H1 (cell line): ENCODE measurements at regions not wholly inside any gene's neighbourhood (a gene's known extent, or its start where the extent isn't known, plus 50 kb on each side); places are given as distances from the start of the nearest gene placed in this dataset.

Source experiments
- CTCF ChIA-PET: fragments of 300-600 bp; sonication (Branson Sonifier 250); formaldehyde crosslinking; loops from one replicate; lab custom pipeline; 2021; ENCODE audit not compliant: partially characterized antibody; lab: Charles Lee
- POLR2A ChIA-PET: fragments of 300-600 bp; sonication (Branson Sonifier 250); formaldehyde crosslinking; loops from one replicate; lab custom pipeline; 2021; ENCODE audit warnings: inconsistent platforms; ENCODE audit not compliant: partially characterized antibody; lab: Charles Lee
- DNase-seq, 2 experiments: peaks; one replicate each; pipeline versions ENCODE4 v3.0.0 to v3.0.0-alpha.2; 2010 to 2022; ENCODE audit warnings: low spot score in 2 of 2, low read depth in 1 of 2, mixed read lengths in 1 of 2
- FAIRE-seq: peaks from 2 replicates; lab custom pipeline; 2011; peaks lifted over from hg19 to GRCh38; lab: Jason Lieb, UNC
- H2AFZ ChIP-seq: 2 replicates; pipeline ENCODE4 v1.8.1; 2012; ENCODE audit warnings: low read length, inconsistent platforms
- H2AK5ac ChIP-seq: 2 replicates; pipeline ENCODE4 v1.6.1; 2013; ENCODE audit warnings: low read depth, low read length
- H2BK120ac ChIP-seq: replicated peaks from 2 replicates; pipeline ENCODE3; 2013; ENCODE audit warnings: low read depth, low read length, inconsistent platforms
- H2BK12ac ChIP-seq: 2 replicates; pipeline ENCODE4 v1.6.1; 2013; ENCODE audit warnings: low read depth, low read length
- H2BK15ac ChIP-seq: 2 replicates; pipeline ENCODE4 v1.6.1; 2013; ENCODE audit warnings: low read length
- H2BK20ac ChIP-seq: 2 replicates; pipeline ENCODE4 v1.6.1; 2013; ENCODE audit warnings: low read length
- H2BK5ac ChIP-seq: 2 replicates; pipeline ENCODE4 v1.6.1; 2013; ENCODE audit warnings: low read depth, low read length
- H3K14ac ChIP-seq: 2 replicates; pipeline ENCODE4 v1.6.1; 2013; ENCODE audit warnings: inconsistent platforms; ENCODE audit not compliant: insufficient read length
- H3K18ac ChIP-seq: 2 replicates; pipeline ENCODE4 v1.6.1; 2013; ENCODE audit warnings: low read length; ENCODE audit errors: extremely low read depth
- H3K23ac ChIP-seq: 2 replicates; pipeline ENCODE4 v1.6.1; 2013; ENCODE audit warnings: inconsistent platforms; ENCODE audit not compliant: insufficient read length
- H3K23me2 ChIP-seq: 2 replicates; pipeline ENCODE4 v1.6.1; 2013; ENCODE audit warnings: low read depth, low read length
- H3K27ac ChIP-seq: 2 replicates; pipeline ENCODE4 v1.6.1; 2011; ENCODE audit warnings: low read depth, low read length, inconsistent platforms
- H3K27me3 ChIP-seq, 4 experiments: replicated peaks in 1 of 4; 1 replicate in 1 of 4; 2 replicates in 3 of 4; pipeline versions ENCODE4 v1.6.1 to v1.8.1; 2011 to 2013; ENCODE audit warnings: low read length in 3 of 4, mild to moderate bottlenecking in 3 of 4, inconsistent platforms in 2 of 4, mixed read lengths in 2 of 4, moderate library complexity in 1 of 4; ENCODE audit not compliant: control insufficient read depth in 3 of 4, insufficient read depth in 3 of 4; ENCODE audit errors: extremely low read depth in 1 of 4
- H3K36me3 ChIP-seq, 4 experiments: 2 replicates each; pipeline versions ENCODE4 v1.6.1 to v1.8.1; 2011 to 2013; ENCODE audit warnings: mild to moderate bottlenecking in 4 of 4, low read length in 3 of 4, moderate library complexity in 2 of 4, control low read depth in 1 of 4, inconsistent platforms in 1 of 4; ENCODE audit not compliant: insufficient read depth in 4 of 4, control insufficient read depth in 2 of 4
- H3K4ac ChIP-seq: replicated peaks from 2 replicates; pipeline ENCODE3; 2013; ENCODE audit warnings: low read length, low read depth, mixed read lengths, inconsistent platforms; ENCODE audit not compliant: insufficient read length
- H3K4me1 ChIP-seq, 4 experiments: replicated peaks in 1 of 4; 1 replicate in 1 of 4; 2 replicates in 3 of 4; pipeline versions ENCODE4 v1.6.1 to v1.8.1; 2011 to 2013; ENCODE audit warnings: low read length in 3 of 4, inconsistent platforms in 2 of 4, mixed read lengths in 1 of 4; ENCODE audit not compliant: insufficient read depth in 4 of 4, control insufficient read depth in 3 of 4
- H3K4me2 ChIP-seq, 2 experiments: 2 replicates each; pipeline versions ENCODE4 v1.6.1 to v1.8.1; 2011 to 2013; ENCODE audit warnings: low read depth in 2 of 2, low read length in 2 of 2, control low read depth in 1 of 2, inconsistent platforms in 1 of 2, mild to moderate bottlenecking in 1 of 2; ENCODE audit not compliant: insufficient read depth in 1 of 2
- H3K4me3 ChIP-seq, 4 experiments: fragments of 200-600, 300-600 bp in 1 of 4; sonication (generic), shearing (Covaris generic), sonication (Bioruptor Twin) in 1 of 4; 2 replicates each; pipeline versions ENCODE4 v1.5.1 to v1.8.1; 2011 to 2016; ENCODE audit warnings: low read length in 4 of 4, low read depth in 3 of 4, control low read depth in 2 of 4, inconsistent platforms in 2 of 4, mild to moderate bottlenecking in 2 of 4, mixed read lengths in 1 of 4, moderate library complexity in 1 of 4; ENCODE audit not compliant: insufficient read depth in 2 of 4; ENCODE audit errors: extremely low read depth in 1 of 4
- H3K56ac ChIP-seq: replicated peaks from 2 replicates; pipeline ENCODE3; 2013; ENCODE audit warnings: low read depth, mild to moderate bottlenecking, mixed read lengths, low read length, inconsistent platforms; ENCODE audit not compliant: insufficient read length
- H3K79me1 ChIP-seq: 2 replicates; pipeline ENCODE4 v1.6.1; 2013; ENCODE audit warnings: low read depth, low read length, control low read depth
- H3K79me2 ChIP-seq, 2 experiments: 2 replicates each; pipeline versions ENCODE4 v1.6.1 to v1.8.1; 2012 to 2013; ENCODE audit warnings: low read length in 2 of 2, mild to moderate bottlenecking in 2 of 2, inconsistent platforms in 1 of 2; ENCODE audit not compliant: insufficient read depth in 2 of 2, control insufficient read depth in 1 of 2
- H3K9ac ChIP-seq, 4 experiments: replicated peaks in 1 of 4; 1 replicate in 1 of 4; 2 replicates in 3 of 4; pipeline versions ENCODE4 v1.6.1 to v1.8.1; 2011 to 2013; ENCODE audit warnings: low read depth in 3 of 4, low read length in 3 of 4, control low read depth in 2 of 4, mild to moderate bottlenecking in 2 of 4, moderate library complexity in 2 of 4, inconsistent platforms in 1 of 4; ENCODE audit errors: extremely low read depth in 1 of 4
- H3K9me3 ChIP-seq, 2 experiments: 2 replicates each; pipeline versions ENCODE4 v1.6.1 to v1.8.1; 2012 to 2013; ENCODE audit warnings: mild to moderate bottlenecking in 2 of 2, moderate library complexity in 2 of 2, control low read depth in 1 of 2, inconsistent platforms in 1 of 2, low read depth in 1 of 2, low read length in 1 of 2, mixed read lengths in 1 of 2; ENCODE audit not compliant: insufficient read depth in 2 of 2
- H4K20me1 ChIP-seq, 2 experiments: replicated peaks in 1 of 2; 2 replicates each; pipeline versions ENCODE3 to v1.8.1; 2011 to 2013; ENCODE audit warnings: inconsistent platforms in 2 of 2, low read length in 2 of 2, mild to moderate bottlenecking in 1 of 2; ENCODE audit not compliant: insufficient read depth in 2 of 2, control insufficient read depth in 1 of 2
- H4K5ac ChIP-seq: 2 replicates; pipeline ENCODE4 v1.6.1; 2013; ENCODE audit warnings: low read length, low read depth, mixed read lengths, inconsistent platforms; ENCODE audit not compliant: insufficient read length
- H4K8ac ChIP-seq: 2 replicates; pipeline ENCODE4 v1.8.0; 2013; ENCODE audit warnings: mild to moderate bottlenecking, moderate library complexity, low read length, inconsistent platforms; ENCODE audit not compliant: insufficient read depth; ENCODE audit errors: extremely low read depth
- H4K91ac ChIP-seq: replicated peaks from 2 replicates; pipeline ENCODE3; 2013; ENCODE audit warnings: low read length, mixed read lengths, inconsistent platforms; ENCODE audit not compliant: insufficient read length
- HDAC6 ChIP-seq: IDR thresholded peaks from one replicate; pipeline ENCODE4 v1.7.1; 2012; ENCODE audit warnings: low read depth, mild to moderate bottlenecking, inconsistent platforms, low read length, moderate library complexity
- WGBS, 2 experiments: shearing (Covaris generic) in 1 of 2; methylation state at CpG; one replicate each; pipeline versions ENCODE4 v1.1.6 to v1.1.7; 2013 to 2015; ENCODE audit warnings: low lambda C conversion rate in 2 of 2, mixed read lengths in 2 of 2, inconsistent platforms in 1 of 2, low coverage in 1 of 2, missing lambda C conversion rate in 1 of 2; ENCODE audit not compliant: insufficient replicate concordance in 2 of 2, insufficient coverage in 1 of 2, insufficient read length in 1 of 2; ENCODE audit errors: extremely low coverage in 1 of 2, missing lambda C conversion rate in 1 of 2; 5-methylcytosine and 5-hydroxymethylcytosine counted together

DNA sequence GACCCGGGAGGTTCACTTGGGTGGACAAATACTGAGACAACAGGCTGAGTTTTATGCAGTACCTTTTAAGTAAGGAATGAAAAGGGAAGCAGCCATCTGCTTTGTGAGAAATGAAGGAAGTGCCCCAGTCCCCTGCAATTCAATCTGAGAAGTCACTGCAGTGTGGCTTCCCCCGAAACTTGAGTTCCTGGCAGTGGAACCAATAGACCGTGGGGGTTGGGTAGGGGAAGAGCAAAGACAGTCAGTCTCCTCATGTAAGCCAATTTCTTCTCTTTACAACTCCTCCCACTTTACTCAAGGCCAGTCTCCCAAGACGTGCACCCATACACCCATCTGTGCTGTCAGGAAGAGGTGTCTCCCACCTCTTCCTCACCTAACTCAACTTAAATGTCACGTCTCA lies 206.5 kb downstream of the BCAT1 start:
- H3K18ac ChIP-seq = no peak overlapping the region; the same call in 1 of the 2 replicates
- no peaks in the 10 kb centered on the region for H4K20me1 ChIP-seq
- no peak overlapping the region for H3K9ac ChIP-seq
- CTCF ChIA-PET = no interaction called here
- no peak overlapping the region for H4K8ac ChIP-seq
- no peak overlapping the region for H2BK12ac ChIP-seq
- no peak overlapping the region for H2BK5ac ChIP-seq
- H2BK15ac ChIP-seq = no peak overlapping the region
- no peak overlapping the region for H3K4me3 ChIP-seq
- H3K36me3 ChIP-seq = no peaks in the 10 kb centered on the region
- no peak overlapping the region for H2AK5ac ChIP-seq
- no peaks in the 10 kb centered on the region for H3K23me2 ChIP-seq
- WGBS, 2 experiments = 87% methylated on average over 5 of the region's 5 CpGs; no CpG with 5 or more reads in 1 of the 2 experiments
- no peak overlapping the region for H3K14ac ChIP-seq
- no peaks in the 10 kb centered on the region for H3K27me3 ChIP-seq
- POLR2A ChIA-PET = no interaction called here
- no peak for DNase-seq
- peak overlapping the region; percentile 72 for H2AFZ ChIP-seq
- H3K27ac ChIP-seq = no peak overlapping the region
- no peaks in the 10 kb centered on the region for H3K79me1 ChIP-seq
- no peaks in the 10 kb centered on the region for H3K9me3 ChIP-seq
- no peak overlapping the region for H2BK20ac ChIP-seq
- H3K56ac ChIP-seq = no peak overlapping the region
- peaks cover 0 to 5% (median 1%) of the 10 kb centered on the region in 4 experiments; a peak in 2 of 7 replicates for H3K4me1 ChIP-seq
- H3K23ac ChIP-seq = no peak overlapping the region
- no peak overlapping the region for H4K5ac ChIP-seq
- no peak overlapping the region for H4K91ac ChIP-seq
- TF ChIP-seq HDAC6 = no peak
- TF ChIP-seq, all 59 proteins: peak for 0
- H3K4ac ChIP-seq = no peak overlapping the region
- FAIRE-seq = no peak
- H3K4me2 ChIP-seq = no peak overlapping the region
- H3K79me2 ChIP-seq = no peaks in the 10 kb centered on the region
- no peak overlapping the region for H2BK120ac ChIP-seq
